Neural cell (in vitro differentiated cells): ENCODE measurements at regions not wholly inside any gene's neighbourhood (a gene's known extent, or its start where the extent isn't known, plus 50 kb on each side); places are given as distances from the start of the nearest gene placed in this dataset.

ENCODE experiments used
- EP300 ChIP-seq: fragments of 450-650 bp; conservative IDR thresholded peaks from 2 replicates; pipeline ENCODE4 v1.6.1; 2014; ENCODE audit warnings: antibody characterized with exemption, mild to moderate bottlenecking, moderate library complexity; ENCODE audit not compliant: poor library complexity, severe bottlenecking
- POLR2AphosphoS5 ChIP-seq: IDR thresholded peaks from 2 replicates; pipeline ENCODE4 v1.6.1; 2012
- RAD21 ChIP-seq: fragments of 450-650 bp; conservative IDR thresholded peaks from 2 replicates; pipeline ENCODE4 v1.6.1; 2014; ENCODE audit warnings: antibody characterized with exemption, mild to moderate bottlenecking, moderate library complexity
- TAF1 ChIP-seq: IDR thresholded peaks from 2 replicates; pipeline ENCODE4 v1.6.1; 2012; ENCODE audit warnings: low read depth
- TF ChIP-seq, protein P1 (sequence below): fragments of 450-650 bp; IDR thresholded peaks from 2 replicates; pipeline ENCODE4 v1.5.1; 2014; ENCODE audit warnings: antibody characterized with exemption, mild to moderate bottlenecking, moderate library complexity; ENCODE audit not compliant: poor library complexity, severe bottlenecking

DNA sequence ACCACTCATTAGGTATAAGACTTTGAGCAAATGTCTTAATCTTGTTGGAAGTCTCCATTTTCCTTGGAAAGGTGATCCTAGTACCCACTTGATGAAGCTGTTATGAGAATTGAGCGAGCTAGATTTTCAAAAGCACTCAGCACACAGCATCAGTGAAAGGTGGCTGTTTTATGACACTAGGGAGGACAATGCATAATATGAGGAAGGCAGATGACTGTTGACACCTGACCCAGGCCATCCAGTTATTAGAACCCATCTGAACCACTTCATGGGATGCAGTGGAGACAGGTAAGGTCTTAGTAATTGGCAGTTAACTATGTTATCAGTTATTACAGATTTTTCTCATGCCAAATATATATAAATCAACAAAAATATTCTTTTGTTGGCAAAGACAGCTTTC is 369.9 kb upstream of the PDE3A start:
- TF ChIP-seq, protein P1, sequence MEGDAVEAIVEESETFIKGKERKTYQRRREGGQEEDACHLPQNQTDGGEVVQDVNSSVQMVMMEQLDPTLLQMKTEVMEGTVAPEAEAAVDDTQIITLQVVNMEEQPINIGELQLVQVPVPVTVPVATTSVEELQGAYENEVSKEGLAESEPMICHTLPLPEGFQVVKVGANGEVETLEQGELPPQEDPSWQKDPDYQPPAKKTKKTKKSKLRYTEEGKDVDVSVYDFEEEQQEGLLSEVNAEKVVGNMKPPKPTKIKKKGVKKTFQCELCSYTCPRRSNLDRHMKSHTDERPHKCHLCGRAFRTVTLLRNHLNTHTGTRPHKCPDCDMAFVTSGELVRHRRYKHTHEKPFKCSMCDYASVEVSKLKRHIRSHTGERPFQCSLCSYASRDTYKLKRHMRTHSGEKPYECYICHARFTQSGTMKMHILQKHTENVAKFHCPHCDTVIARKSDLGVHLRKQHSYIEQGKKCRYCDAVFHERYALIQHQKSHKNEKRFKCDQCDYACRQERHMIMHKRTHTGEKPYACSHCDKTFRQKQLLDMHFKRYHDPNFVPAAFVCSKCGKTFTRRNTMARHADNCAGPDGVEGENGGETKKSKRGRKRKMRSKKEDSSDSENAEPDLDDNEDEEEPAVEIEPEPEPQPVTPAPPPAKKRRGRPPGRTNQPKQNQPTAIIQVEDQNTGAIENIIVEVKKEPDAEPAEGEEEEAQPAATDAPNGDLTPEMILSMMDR = no peak
- TF ChIP-seq EP300 (no peak), RAD21 (no peak), POLR2AphosphoS5 (no peak), TAF1 (no peak)
